Uterus (tissue), 3 donors: ENCODE measurements at regions not wholly inside any gene's neighbourhood (a gene's known extent, or its start where the extent isn't known, plus 50 kb on each side); places are given as distances from the start of the nearest gene placed in this dataset.

Experiments
- DNase-seq, 2 donors: peaks; one replicate each; pipeline ENCODE4 v3.0.0-alpha.2; 2019 to 2020
- H3K27ac ChIP-seq, 2 donors: fragments of 200-600 bp; sonication (generic); 1 replicate in 1 of 2; 2 replicates in 1 of 2; pipeline ENCODE4 v1.5.1; 2016 to 2018
- H3K27me3 ChIP-seq, 2 donors: fragments of 200-600 bp; sonication (generic); one replicate each; pipeline ENCODE4 v1.5.1; 2018 to 2019; ENCODE audit warnings: control low read depth in 1 of 2
- H3K36me3 ChIP-seq, 2 donors: fragments of 200-600 bp; sonication (generic); one replicate each; pipeline ENCODE4 v1.5.1; 2019; ENCODE audit warnings: control low read depth in 1 of 2
- H3K4me1 ChIP-seq, 2 donors: fragments of 200-600 bp; sonication (generic); one replicate each; pipeline ENCODE4 v1.5.1; 2018 to 2019; ENCODE audit warnings: control low read depth in 1 of 2
- H3K4me3 ChIP-seq, 2 donors: fragments of 200-600 bp; sonication (generic); 1 replicate in 1 of 2; 2 replicates in 1 of 2; pipeline ENCODE4 v1.5.1; 2018 to 2019; ENCODE audit warnings: mild to moderate bottlenecking in 1 of 2
- H3K9me3 ChIP-seq, 2 donors: fragments of 200-600 bp; sonication (generic); one replicate each; pipeline ENCODE4 v1.5.1; 2019; ENCODE audit warnings: control low read depth in 1 of 2
- POLR2A ChIP-seq, 2 donors: fragments of 450-650 bp; IDR thresholded peaks; one replicate each; pipeline ENCODE4 v1.6.1; 2016; ENCODE audit warnings: antibody characterized with exemption in 2 of 2, mild to moderate bottlenecking in 1 of 2, moderate library complexity in 1 of 2
- intact Hi-C: fragments of 100-400 bp; cut with DNase I; formaldehyde crosslinking; loops from one replicate; pipeline ENCODE4 v1.15.1; 2023; ENCODE audit warnings: low total_unique reads
- TF ChIP-seq, protein P1 (sequence below), 4 experiments: fragments of 200-600 bp in 2 of 4; fragments of 450-650 bp in 2 of 4; sonication (generic) in 2 of 4; IDR thresholded peaks; one replicate each; pipeline ENCODE4 v1.5.1; 2016 to 2019; ENCODE audit warnings: antibody characterized with exemption in 4 of 4, mild to moderate bottlenecking in 2 of 4, moderate library complexity in 1 of 4
- donor health status: DM: yes; HTN: yes; CAD: no.

- Histone ChIP-seq H3K27me3 (no peaks in the 10 kb centered on the region), H3K9me3 (no peaks in the 10 kb centered on the region), H3K36me3 (no peaks in the 10 kb centered on the region), H3K27ac (no peak overlapping the region), H3K4me3 (no peak overlapping the region), H3K4me1 (no peaks in the 10 kb centered on the region)
- intact Hi-C loops = no loop called here
- TF ChIP-seq, protein P1, sequence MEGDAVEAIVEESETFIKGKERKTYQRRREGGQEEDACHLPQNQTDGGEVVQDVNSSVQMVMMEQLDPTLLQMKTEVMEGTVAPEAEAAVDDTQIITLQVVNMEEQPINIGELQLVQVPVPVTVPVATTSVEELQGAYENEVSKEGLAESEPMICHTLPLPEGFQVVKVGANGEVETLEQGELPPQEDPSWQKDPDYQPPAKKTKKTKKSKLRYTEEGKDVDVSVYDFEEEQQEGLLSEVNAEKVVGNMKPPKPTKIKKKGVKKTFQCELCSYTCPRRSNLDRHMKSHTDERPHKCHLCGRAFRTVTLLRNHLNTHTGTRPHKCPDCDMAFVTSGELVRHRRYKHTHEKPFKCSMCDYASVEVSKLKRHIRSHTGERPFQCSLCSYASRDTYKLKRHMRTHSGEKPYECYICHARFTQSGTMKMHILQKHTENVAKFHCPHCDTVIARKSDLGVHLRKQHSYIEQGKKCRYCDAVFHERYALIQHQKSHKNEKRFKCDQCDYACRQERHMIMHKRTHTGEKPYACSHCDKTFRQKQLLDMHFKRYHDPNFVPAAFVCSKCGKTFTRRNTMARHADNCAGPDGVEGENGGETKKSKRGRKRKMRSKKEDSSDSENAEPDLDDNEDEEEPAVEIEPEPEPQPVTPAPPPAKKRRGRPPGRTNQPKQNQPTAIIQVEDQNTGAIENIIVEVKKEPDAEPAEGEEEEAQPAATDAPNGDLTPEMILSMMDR (IDR thresholded peaks at IDR 0.05) = no peak
- no peak for TF ChIP-seq POLR2A (IDR thresholded peaks at IDR 0.05)
- no peak for DNase-seq
Observed at GRCh38 chr14:42475289-42475688, 868.6 kb downstream of the LRFN5 start.

GRCh38 chr14:42470427-42470719 is 863.7 kb downstream of the LRFN5 start:
- no peak for TF ChIP-seq POLR2A (IDR thresholded peaks at IDR 0.05)
- TF ChIP-seq, protein P1 (IDR thresholded peaks at IDR 0.05) = no peak
- Histone ChIP-seq H3K9me3 (no peaks in the 10 kb centered on the region), H3K27ac (no peak overlapping the region), H3K36me3 (no peaks in the 10 kb centered on the region), H3K27me3 (no peaks in the 10 kb centered on the region), H3K4me1 (no peaks in the 10 kb centered on the region), H3K4me3 (no peak overlapping the region)
- intact Hi-C loops = no loop called here
- DNase-seq = no peak

DNA sequence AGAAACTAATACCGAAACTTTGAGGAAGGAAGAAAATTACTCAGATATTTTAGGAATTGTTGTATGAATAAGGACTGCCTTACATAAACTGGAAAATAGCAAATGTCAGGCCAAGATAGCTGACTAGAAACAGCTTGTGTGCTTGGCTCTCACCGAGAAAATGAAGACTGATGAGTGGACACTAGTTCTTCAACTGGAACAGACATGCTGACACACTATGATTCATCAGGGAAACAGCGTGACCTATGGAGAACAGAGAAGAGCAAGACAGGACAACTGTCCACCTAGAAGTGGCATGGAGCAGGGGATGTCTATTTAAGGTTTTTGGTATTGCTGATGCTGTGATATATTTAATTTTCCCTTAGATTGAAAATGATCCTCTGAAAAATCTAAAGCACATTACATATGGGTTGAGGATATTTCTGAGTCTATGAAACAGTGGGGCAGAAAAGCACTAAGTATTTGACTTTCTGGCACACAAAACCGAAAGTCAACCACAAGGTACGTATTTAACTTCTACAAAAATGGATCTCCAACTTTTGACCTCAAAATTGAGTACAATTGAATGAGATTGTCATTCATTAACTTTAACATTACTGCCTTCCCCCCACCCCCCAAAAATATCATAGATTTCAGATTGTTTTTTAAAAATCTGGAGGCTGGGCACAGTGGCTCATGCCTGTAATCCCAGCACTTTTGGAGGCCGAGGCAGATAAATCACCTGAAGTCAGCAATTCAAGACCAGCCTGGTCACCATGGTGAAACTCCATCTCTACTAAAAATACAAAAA is 863.2 kb downstream of the LRFN5 start:
- intact Hi-C loops = no loop called here
- H3K9me3 ChIP-seq = no peaks in the 10 kb centered on the region
- no peak overlapping the region for H3K4me3 ChIP-seq
- no peaks in the 10 kb centered on the region for H3K4me1 ChIP-seq
- no peaks in the 10 kb centered on the region for H3K36me3 ChIP-seq
- H3K27ac ChIP-seq = no peak overlapping the region
- no peak for DNase-seq
- no peak for TF ChIP-seq POLR2A (IDR thresholded peaks at IDR 0.05)
- TF ChIP-seq, protein P1 (IDR thresholded peaks at IDR 0.05) = no peak
- no peaks in the 10 kb centered on the region for H3K27me3 ChIP-seq

- Histone ChIP-seq H3K4me1 (no peaks in the 10 kb centered on the region), H3K27ac (no peak overlapping the region), H3K4me3 (no peak overlapping the region), H3K36me3 (no peaks in the 10 kb centered on the region), H3K27me3 (no peaks in the 10 kb centered on the region), H3K9me3 (no peaks in the 10 kb centered on the region)
- intact Hi-C loops = no loop called here
- TF ChIP-seq, protein P1 (IDR thresholded peaks at IDR 0.05) = no peak
- no peak for TF ChIP-seq POLR2A (IDR thresholded peaks at IDR 0.05)
- no peak for DNase-seq
Observed at GRCh38 chr14:42460673-42461072, 854.0 kb downstream of the LRFN5 start.

DNA sequence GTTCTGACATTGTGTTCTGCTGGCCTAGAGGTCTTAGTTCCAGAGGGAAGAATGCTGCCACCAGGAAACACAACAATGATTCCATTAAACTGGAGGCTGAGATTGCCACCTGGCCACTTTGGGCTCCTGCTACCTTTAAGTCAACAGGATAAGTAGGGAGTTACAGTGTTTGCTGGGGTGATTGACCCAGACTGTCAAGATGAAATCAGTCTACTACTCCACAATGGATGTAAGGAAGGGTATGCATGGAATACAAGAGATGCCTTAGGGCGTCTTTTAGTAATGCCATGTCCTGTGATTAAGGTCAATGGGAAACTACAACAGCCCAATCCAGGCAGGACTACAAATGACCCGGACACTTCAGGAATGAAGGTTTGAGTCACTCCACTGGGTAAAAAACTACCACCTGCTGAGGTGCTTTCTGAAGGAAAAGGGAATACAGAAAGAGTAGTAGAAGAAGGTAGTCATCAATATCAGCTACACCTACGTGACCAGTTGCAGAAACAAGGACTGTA is 852.6 kb downstream of the LRFN5 start:
- H3K9me3 ChIP-seq = no peaks in the 10 kb centered on the region
- no peaks in the 10 kb centered on the region for H3K36me3 ChIP-seq
- H3K27me3 ChIP-seq = no peaks in the 10 kb centered on the region
- intact Hi-C loops = no loop called here
- H3K4me3 ChIP-seq = no peak overlapping the region
- H3K4me1 ChIP-seq = no peaks in the 10 kb centered on the region
- DNase-seq = no peak
- TF ChIP-seq POLR2A (IDR thresholded peaks at IDR 0.05) = no peak
- TF ChIP-seq, protein P1 (IDR thresholded peaks at IDR 0.05) = no peak
- no peak overlapping the region for H3K27ac ChIP-seq
